GM10248 (cell line): ENCODE measurements at regions not wholly inside any gene's neighbourhood (a gene's known extent, or its start where the extent isn't known, plus 50 kb on each side); places are given as distances from the start of the nearest gene placed in this dataset.

ENCODE experiments used
- CTCF ChIA-PET: fragments of 300-600 bp; sonication (Branson Sonifier 250); formaldehyde crosslinking; extraction: SDS; loops from one replicate; lab custom pipeline; 2021; ENCODE audit warnings: antibody characterized with exemption; lab: Yijun Ruan, JAX
- POLR2A ChIA-PET: fragments of 350-650 bp; sonication (Branson Sonifier 250); formaldehyde crosslinking; extraction: SDS; loops from one replicate; lab custom pipeline; 2020; ENCODE audit warnings: antibody characterized with exemption; lab: Yijun Ruan, JAX
- DNase-seq: peaks from one replicate; pipeline ENCODE4 v3.0.0; 2012; ENCODE audit errors: extremely low spot score
- CTCF ChIP-seq: IDR thresholded peaks from 2 replicates; pipeline ENCODE4 v1.5.1; 2012; ENCODE audit warnings: mild to moderate bottlenecking, low read depth; ENCODE audit errors: extremely low read depth, missing control alignments, control extremely low read depth

DNA sequence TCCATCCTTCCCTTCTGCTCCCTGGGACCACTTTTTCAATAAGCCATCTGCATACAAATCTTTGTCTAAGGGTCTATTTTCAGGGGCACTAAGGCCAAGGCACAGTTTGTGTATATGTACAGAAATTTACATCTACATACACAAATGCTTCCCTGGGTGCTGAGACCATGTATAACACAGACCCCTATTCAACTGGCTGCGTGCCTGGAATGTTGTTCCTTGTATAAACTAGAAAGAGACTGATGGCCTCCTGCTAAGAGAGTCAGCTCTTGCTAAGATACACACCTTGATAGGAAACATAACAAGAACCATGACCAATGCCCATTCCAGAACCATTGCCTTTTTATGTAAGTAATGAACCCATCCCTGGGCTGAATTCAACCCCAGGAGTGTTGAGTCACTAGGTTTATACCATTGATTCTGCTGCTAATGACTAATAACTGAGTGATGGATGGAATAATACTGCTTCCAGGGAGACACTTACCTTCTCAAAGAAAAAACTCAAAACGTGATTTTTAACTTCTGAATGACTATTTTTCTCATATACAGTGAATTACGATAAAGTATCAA is 290.7 kb downstream of the FGFR2 start:
- TF ChIP-seq CTCF = no peak
- no peak for DNase-seq
- POLR2A ChIA-PET = no interaction called here
- CTCF ChIA-PET = no interaction called here

DNA sequence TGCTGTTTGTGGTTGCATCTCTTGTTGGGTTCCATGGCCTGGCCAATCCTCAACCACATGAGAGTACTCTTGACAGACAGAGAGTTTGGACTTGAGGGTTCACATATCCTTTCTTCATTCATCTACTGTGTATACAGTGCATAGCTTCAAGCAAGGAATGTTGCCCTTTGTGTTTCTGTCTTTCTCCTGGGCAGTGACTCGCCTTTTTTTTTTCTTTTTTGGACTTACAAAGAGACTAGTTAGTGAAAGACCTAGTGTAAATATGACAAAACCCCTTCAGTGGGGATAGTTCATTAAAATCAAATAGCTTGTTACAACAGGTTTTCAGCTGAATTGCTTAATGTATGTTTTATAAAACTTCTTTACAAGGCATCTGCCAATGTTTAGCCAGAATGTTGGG is 290.2 kb downstream of the FGFR2 start:
- CTCF ChIA-PET = no interaction called here
- TF ChIP-seq CTCF = no peak
- POLR2A ChIA-PET = no interaction called here
- DNase-seq = no peak

DNA sequence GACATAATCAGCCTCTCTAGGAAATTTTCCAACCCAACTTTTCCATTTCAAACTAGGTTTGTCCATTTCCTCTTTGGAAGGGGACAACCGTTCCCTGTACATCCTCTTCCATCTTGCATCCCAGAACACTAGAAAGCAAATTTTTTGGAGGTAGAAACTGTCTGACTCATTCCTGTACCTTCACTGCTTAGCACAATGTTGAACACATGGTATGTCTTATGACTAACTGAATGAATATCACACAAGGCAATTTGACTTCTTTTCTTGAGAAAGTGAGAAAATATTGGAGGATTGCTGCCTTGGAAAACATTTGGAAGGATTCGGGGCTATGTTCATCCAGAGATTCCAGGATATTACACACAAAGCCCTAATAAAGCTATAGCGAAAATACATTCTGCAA is 289.1 kb downstream of the FGFR2 start:
- no peak for DNase-seq
- no peak for TF ChIP-seq CTCF
- CTCF ChIA-PET = no interaction called here
- POLR2A ChIA-PET = no interaction called here

DNA sequence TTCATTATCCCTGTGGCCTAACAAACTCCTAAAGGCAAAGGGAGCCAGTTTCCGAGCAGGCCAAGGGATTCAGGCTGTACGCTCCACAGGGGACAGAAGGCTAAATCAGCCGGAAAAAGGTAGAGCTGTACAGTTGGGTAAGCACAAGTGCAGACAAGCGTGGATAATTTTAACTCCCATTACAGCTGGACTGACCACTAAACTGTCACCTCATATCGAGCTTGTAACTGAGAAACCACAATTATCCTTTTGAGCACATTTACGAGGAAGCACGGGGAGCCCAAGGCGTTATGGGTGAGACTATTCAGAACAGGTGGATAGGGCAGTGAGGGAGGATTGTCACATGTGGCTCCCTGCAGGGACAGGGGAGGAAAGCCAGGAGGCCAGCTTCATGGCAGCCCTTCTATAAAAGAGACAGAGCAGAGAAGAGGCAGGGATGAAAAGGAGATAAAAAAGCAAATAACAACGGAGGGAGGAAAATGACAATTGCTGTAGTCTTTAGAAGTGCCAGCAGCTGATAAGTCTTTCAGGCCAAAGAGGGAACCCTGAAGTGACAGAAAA is 288.0 kb downstream of the FGFR2 start:
- CTCF ChIA-PET = no interaction called here
- POLR2A ChIA-PET = no interaction called here
- DNase-seq = no peak
- TF ChIP-seq CTCF = no peak

DNA sequence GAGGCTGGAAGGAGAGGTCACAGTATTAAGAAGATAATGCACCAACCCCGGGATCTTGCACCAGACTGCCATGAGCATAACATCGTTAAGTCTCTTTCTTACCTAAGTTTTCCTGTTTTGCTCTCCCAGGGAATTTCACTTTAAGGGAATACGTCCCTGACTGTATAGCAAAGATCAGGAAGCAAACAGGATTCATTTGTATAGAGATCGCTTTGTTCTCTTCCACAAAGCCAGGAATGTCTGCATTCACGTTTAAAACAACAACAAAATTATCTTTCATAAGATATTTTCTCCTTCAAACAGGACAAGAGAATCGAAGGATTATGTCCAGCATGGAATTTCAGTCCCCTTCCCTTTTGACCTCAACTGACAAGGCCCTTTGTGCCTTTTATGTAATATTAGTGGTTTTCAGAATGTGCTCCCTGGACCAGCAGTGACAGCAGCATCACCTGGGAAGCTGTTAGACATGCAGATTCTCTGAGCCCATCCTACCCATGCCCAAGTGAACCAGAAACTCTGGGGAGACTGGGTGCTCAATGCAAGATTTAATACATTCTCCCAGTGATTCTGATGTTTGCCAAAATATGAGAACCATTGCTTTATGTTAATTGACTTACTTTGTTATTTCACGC is 286.3 kb downstream of the FGFR2 start:
- no peak for TF ChIP-seq CTCF
- CTCF ChIA-PET = no interaction called here
- no peak for DNase-seq
- POLR2A ChIA-PET = no interaction called here

DNA sequence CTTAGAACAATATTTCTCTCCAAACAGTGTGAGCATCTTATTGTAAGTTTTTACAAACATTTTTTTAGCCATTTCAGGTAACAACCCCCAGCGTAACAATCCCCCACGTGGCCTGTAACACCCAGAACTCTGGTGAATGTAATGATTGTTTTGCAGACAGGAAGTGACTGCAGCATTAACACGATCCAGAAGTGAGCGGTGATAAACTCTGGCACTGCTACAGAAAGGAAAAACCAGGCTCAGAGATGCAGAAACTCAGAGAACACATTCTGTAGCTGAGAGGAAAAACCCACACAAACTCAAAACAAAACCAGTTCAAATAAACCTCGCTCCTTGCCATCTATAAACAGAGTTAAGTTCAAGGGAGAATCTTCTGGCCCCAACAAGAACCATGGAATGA is 285.7 kb downstream of the FGFR2 start:
- ChIA-PET CTCF (no interaction called here), POLR2A (no interaction called here)
- DNase-seq = no peak
- no peak for TF ChIP-seq CTCF
